ENCODE measurements at regions not wholly inside any gene's neighbourhood (a gene's known extent, or its start where the extent isn't known, plus 50 kb on each side); places are given as distances from the start of the nearest gene placed in this dataset.

DNA sequence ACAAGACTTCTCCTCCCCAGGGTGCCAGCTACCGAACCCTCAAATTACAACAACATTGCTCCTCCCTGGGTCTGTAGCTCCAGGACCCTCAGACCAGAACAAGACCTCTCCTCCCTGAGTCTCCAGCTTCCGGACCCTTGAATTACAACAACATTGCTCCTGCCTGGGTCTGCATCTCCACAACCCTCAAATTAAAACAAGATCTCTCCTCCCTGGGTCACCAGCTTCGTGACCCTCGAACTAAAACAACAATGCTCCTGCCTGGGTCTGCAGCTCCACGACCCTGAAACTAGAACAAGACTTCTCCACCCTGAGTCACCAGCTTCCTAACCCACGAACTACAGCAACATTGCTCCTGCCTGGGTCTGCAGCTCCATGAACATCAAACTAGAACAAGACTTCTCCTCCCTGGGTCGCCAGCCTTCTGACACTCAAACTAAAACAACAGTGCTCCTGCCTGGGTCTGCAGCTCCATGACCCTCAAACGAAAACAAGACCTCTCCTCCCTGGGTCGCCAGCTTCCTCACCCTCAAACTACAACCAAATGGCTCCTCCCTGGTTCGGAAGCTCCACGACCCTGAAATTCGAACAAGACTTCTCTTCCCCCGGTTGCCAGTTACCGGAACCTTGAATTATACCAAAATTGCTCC lies 324.5 kb downstream of the PREX1 start:
- TF ChIP-seq, protein P1, sequence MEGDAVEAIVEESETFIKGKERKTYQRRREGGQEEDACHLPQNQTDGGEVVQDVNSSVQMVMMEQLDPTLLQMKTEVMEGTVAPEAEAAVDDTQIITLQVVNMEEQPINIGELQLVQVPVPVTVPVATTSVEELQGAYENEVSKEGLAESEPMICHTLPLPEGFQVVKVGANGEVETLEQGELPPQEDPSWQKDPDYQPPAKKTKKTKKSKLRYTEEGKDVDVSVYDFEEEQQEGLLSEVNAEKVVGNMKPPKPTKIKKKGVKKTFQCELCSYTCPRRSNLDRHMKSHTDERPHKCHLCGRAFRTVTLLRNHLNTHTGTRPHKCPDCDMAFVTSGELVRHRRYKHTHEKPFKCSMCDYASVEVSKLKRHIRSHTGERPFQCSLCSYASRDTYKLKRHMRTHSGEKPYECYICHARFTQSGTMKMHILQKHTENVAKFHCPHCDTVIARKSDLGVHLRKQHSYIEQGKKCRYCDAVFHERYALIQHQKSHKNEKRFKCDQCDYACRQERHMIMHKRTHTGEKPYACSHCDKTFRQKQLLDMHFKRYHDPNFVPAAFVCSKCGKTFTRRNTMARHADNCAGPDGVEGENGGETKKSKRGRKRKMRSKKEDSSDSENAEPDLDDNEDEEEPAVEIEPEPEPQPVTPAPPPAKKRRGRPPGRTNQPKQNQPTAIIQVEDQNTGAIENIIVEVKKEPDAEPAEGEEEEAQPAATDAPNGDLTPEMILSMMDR (IDR thresholded peaks at IDR 0.05; ENCODE audit: low read depth, low read length, poor library complexity, severe bottlenecking), result no peak
- no peak for TF ChIP-seq EZH2phosphoT487 (IDR thresholded peaks at IDR 0.05; ENCODE audit: borderline replicate concordance, low read length)
